SK-N-SH treated with all-trans-retinoic acid at 6 μM for 48 hours (cell line): ENCODE measurements at regions not wholly inside any gene's neighbourhood (a gene's known extent, or its start where the extent isn't known, plus 50 kb on each side); places are given as distances from the start of the nearest gene placed in this dataset.

Source experiments
- ATAC-seq: fragments of 200-7000 bp; cut with Tn5 transposase; 3 replicates; pipeline ENCODE4 v1.9.1; 2020; ENCODE audit warnings: mild to moderate bottlenecking, moderate library complexity
- ARNTL ChIP-seq: fragments of 450-650 bp; formaldehyde crosslinking; IDR thresholded peaks from 2 replicates; pipeline ENCODE4 v1.5.0; 2020; ENCODE audit warnings: low read depth, mild to moderate bottlenecking, moderate library complexity, borderline replicate concordance
- BACH2 ChIP-seq: fragments of 250-450 bp; sonication (Bioruptor Pico); IDR thresholded peaks from 2 replicates; pipeline ENCODE4 v1.9.0; 2021; ENCODE audit warnings: mild to moderate bottlenecking, borderline replicate concordance
- CSDC2 ChIP-seq: fragments of 250-450 bp; sonication (Bioruptor Pico); IDR thresholded peaks from 2 replicates; pipeline ENCODE4 v1.5.0; 2020; ENCODE audit warnings: mild to moderate bottlenecking, moderate library complexity
- ESRRG ChIP-seq: fragments of 250-450 bp; sonication (Bioruptor Pico); IDR thresholded peaks from 2 replicates; pipeline ENCODE4 v1.6.1; 2021; ENCODE audit warnings: mild to moderate bottlenecking
- GLIS3 ChIP-seq: fragments of 250-450 bp; sonication (Bioruptor Pico); IDR thresholded peaks from 2 replicates; pipeline ENCODE4 v1.5.0; 2020; ENCODE audit warnings: mild to moderate bottlenecking, moderate library complexity
- ISL1 ChIP-seq: fragments of 250-450 bp; sonication (Bioruptor Pico); IDR thresholded peaks from 2 replicates; pipeline ENCODE4 v2.1.2; 2022; ENCODE audit warnings: mild to moderate bottlenecking, moderate library complexity
- OSR1 ChIP-seq: fragments of 250-450 bp; sonication (Bioruptor Pico); IDR thresholded peaks from 2 replicates; pipeline ENCODE4 v1.8.0; 2022; ENCODE audit warnings: moderate library complexity, mild to moderate bottlenecking, inconsistent platforms
- PATZ1 ChIP-seq: fragments of 250-450 bp; sonication (Bioruptor Pico); IDR thresholded peaks from 2 replicates; pipeline ENCODE4 v1.8.0; 2020; ENCODE audit warnings: mild to moderate bottlenecking, moderate library complexity, borderline replicate concordance
- RARB ChIP-seq: fragments of 250-450 bp; sonication (Bioruptor Pico); IDR thresholded peaks from 2 replicates; pipeline ENCODE4 v1.8.0; 2021; ENCODE audit warnings: mild to moderate bottlenecking, moderate library complexity
- SNAI2 ChIP-seq: fragments of 250-450 bp; sonication (Bioruptor Pico); IDR thresholded peaks from 2 replicates; pipeline ENCODE4 v1.5.0; 2020; ENCODE audit warnings: mild to moderate bottlenecking, moderate library complexity
- TCF4 ChIP-seq: fragments of 250-450 bp; sonication (Bioruptor Pico); IDR thresholded peaks from 2 replicates; pipeline ENCODE4 v1.8.0; 2021; ENCODE audit warnings: mild to moderate bottlenecking, moderate library complexity, borderline replicate concordance
- TOX ChIP-seq: fragments of 250-450 bp; sonication (Bioruptor Pico); IDR thresholded peaks from 2 replicates; pipeline ENCODE4 v1.8.0; 2021; ENCODE audit warnings: mild to moderate bottlenecking, moderate library complexity, borderline replicate concordance
- TSHZ2 ChIP-seq: fragments of 250-450 bp; sonication (Bioruptor Pico); IDR thresholded peaks from 2 replicates; pipeline ENCODE4 v1.5.0; 2020; ENCODE audit warnings: mild to moderate bottlenecking, moderate library complexity
- ZC3H10 ChIP-seq: fragments of 250-450 bp; sonication (Bioruptor Pico); IDR thresholded peaks from 2 replicates; pipeline ENCODE4 v1.5.1; 2021; ENCODE audit warnings: mild to moderate bottlenecking, moderate library complexity
- ZFP3 ChIP-seq: fragments of 250-450 bp; sonication (Bioruptor Pico); IDR thresholded peaks from 2 replicates; pipeline ENCODE4 v1.5.0; 2020; ENCODE audit warnings: mild to moderate bottlenecking, moderate library complexity
- ZFP30 ChIP-seq: fragments of 450-650 bp; formaldehyde crosslinking; IDR thresholded peaks from 2 replicates; pipeline ENCODE4 v1.5.0; 2022; ENCODE audit warnings: mild to moderate bottlenecking, moderate library complexity
- ZNF565 ChIP-seq: fragments of 450-650 bp; formaldehyde crosslinking; conservative IDR thresholded peaks from 2 replicates; pipeline ENCODE4 v1.5.0; 2020; ENCODE audit warnings: low read depth, mild to moderate bottlenecking, moderate library complexity
- ZNF70 ChIP-seq: fragments of 450-650 bp; formaldehyde crosslinking; IDR thresholded peaks from 2 replicates; pipeline ENCODE4 v1.5.0; 2020; ENCODE audit warnings: mild to moderate bottlenecking, moderate library complexity
- ZNF8 ChIP-seq: fragments of 450-650 bp; formaldehyde crosslinking; IDR thresholded peaks from 2 replicates; pipeline ENCODE4 v1.5.0; 2020; ENCODE audit warnings: mild to moderate bottlenecking, moderate library complexity
- TF ChIP-seq, protein P1 (sequence below): fragments of 250-450 bp; sonication (Bioruptor Pico); IDR thresholded peaks from 2 replicates; pipeline ENCODE4 v1.8.0; 2021; ENCODE audit warnings: low read depth, mild to moderate bottlenecking, moderate library complexity, borderline replicate concordance
- TF ChIP-seq, protein P2 (sequence below): fragments of 250-450 bp; sonication (Bioruptor Pico); IDR thresholded peaks from 2 replicates; pipeline ENCODE4 v1.5.1; 2021; ENCODE audit warnings: mild to moderate bottlenecking, moderate library complexity
- TF ChIP-seq, protein P3 (sequence below): fragments of 250-450 bp; sonication (Bioruptor Pico); IDR thresholded peaks from 2 replicates; pipeline ENCODE4 v1.5.1; 2020; ENCODE audit warnings: low read depth, mild to moderate bottlenecking, moderate library complexity

GRCh38 chr21:28133116-28133515 is 859.6 kb downstream of the LTN1 start:
- no peak for ATAC-seq
- TF ChIP-seq ARNTL (CRISPR knock-in tag) (no peak), TOX (CRISPR knock-in tag) (no peak)

GRCh38 chr21:28132713-28133112 is 860.0 kb downstream of the LTN1 start:
- TF ChIP-seq CSDC2 (CRISPR knock-in tag): no peak
- no peak for TF ChIP-seq GLIS3 (CRISPR knock-in tag)
- no peak for TF ChIP-seq ESRRG
- TF ChIP-seq RARB (CRISPR knock-in tag): no peak
- TF ChIP-seq, protein P1, sequence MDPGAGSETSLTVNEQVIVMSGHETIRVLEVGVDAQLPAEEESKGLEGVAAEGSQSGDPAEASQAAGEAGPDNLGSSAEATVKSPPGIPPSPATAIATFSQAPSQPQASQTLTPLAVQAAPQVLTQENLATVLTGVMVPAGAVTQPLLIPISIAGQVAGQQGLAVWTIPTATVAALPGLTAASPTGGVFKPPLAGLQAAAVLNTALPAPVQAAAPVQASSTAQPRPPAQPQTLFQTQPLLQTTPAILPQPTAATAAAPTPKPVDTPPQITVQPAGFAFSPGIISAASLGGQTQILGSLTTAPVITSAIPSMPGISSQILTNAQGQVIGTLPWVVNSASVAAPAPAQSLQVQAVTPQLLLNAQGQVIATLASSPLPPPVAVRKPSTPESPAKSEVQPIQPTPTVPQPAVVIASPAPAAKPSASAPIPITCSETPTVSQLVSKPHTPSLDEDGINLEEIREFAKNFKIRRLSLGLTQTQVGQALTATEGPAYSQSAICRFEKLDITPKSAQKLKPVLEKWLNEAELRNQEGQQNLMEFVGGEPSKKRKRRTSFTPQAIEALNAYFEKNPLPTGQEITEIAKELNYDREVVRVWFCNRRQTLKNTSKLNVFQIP (CRISPR knock-in tag): no peak
- no peak for TF ChIP-seq BACH2 (CRISPR knock-in tag)
- TF ChIP-seq, protein P2, sequence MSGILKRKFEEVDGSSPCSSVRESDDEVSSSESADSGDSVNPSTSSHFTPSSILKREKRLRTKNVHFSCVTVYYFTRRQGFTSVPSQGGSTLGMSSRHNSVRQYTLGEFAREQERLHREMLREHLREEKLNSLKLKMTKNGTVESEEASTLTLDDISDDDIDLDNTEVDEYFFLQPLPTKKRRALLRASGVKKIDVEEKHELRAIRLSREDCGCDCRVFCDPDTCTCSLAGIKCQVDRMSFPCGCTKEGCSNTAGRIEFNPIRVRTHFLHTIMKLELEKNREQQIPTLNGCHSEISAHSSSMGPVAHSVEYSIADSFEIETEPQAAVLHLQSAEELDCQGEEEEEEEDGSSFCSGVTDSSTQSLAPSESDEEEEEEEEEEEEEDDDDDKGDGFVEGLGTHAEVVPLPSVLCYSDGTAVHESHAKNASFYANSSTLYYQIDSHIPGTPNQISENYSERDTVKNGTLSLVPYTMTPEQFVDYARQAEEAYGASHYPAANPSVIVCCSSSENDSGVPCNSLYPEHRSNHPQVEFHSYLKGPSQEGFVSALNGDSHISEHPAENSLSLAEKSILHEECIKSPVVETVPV (CRISPR knock-in tag): no peak
- TF ChIP-seq ARNTL (CRISPR knock-in tag): no peak
- no peak for TF ChIP-seq ZNF70
- TF ChIP-seq ZNF565: no peak
- no peak for TF ChIP-seq ISL1 (CRISPR knock-in tag)
- TF ChIP-seq OSR1 (CRISPR knock-in tag): no peak
- no peak for TF ChIP-seq SNAI2 (CRISPR knock-in tag)
- TF ChIP-seq TOX (CRISPR knock-in tag): no peak
- no peak for TF ChIP-seq ZFP30 (CRISPR knock-in tag)
- TF ChIP-seq ZNF8: no peak
- TF ChIP-seq ZFP3 (CRISPR knock-in tag): no peak
- no peak for TF ChIP-seq TCF4 (CRISPR knock-in tag)
- TF ChIP-seq, all 23 proteins: peak for 0
- ATAC-seq: no peak

DNA sequence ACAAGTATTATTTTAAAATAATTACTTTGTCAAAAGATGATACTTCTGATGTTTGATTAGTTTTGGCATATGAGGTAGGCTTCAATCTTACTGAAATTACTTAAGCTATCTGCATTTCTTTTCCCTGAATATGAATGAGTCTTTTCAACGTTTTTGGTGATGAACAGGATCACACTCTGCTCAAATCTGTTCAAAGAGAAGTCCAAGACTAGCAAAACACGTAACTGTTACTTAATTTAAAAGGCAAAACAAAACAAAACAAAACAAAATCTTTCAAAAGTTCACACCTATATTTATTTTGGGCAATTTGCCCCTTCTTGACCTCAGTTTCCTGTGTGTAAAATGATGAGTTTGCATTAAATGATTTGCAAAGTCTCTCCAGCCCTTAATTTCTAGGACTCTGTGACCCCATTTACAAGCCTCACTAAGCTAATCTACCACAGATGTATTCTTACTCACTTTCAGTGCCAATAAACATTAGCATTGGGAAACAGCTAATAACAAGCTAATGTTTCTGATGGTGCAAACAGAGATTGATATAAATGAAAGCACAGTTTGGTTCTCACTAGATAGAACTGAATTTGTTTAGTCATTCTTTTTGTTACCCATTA is 865.4 kb downstream of the LTN1 start:
- no peak for TF ChIP-seq BACH2 (CRISPR knock-in tag)
- no peak for TF ChIP-seq ARNTL (CRISPR knock-in tag)
- no peak for TF ChIP-seq SNAI2 (CRISPR knock-in tag)
- no peak for TF ChIP-seq PATZ1 (CRISPR knock-in tag)
- TF ChIP-seq, protein P2 (CRISPR knock-in tag): no peak
- TF ChIP-seq ZC3H10: no peak
- TF ChIP-seq, protein P3, sequence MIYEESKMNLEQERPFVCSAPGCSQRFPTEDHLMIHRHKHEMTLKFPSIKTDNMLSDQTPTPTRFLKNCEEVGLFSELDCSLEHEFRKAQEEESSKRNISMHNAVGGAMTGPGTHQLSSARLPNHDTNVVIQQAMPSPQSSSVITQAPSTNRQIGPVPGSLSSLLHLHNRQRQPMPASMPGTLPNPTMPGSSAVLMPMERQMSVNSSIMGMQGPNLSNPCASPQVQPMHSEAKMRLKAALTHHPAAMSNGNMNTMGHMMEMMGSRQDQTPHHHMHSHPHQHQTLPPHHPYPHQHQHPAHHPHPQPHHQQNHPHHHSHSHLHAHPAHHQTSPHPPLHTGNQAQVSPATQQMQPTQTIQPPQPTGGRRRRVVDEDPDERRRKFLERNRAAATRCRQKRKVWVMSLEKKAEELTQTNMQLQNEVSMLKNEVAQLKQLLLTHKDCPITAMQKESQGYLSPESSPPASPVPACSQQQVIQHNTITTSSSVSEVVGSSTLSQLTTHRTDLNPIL: no peak
- no peak for TF ChIP-seq TSHZ2
- no peak for TF ChIP-seq OSR1 (CRISPR knock-in tag)
- TF ChIP-seq, protein P1 (CRISPR knock-in tag): no peak
- no peak for TF ChIP-seq GLIS3 (CRISPR knock-in tag)
- TF ChIP-seq, all 23 proteins: peak for 0
- no peak for ATAC-seq
